ENCODE measurements at regions not wholly inside any gene's neighbourhood (a gene's known extent, or its start where the extent isn't known, plus 50 kb on each side); places are given as distances from the start of the nearest gene placed in this dataset.
"Not testable (repeated sequence)": the region's sequence is repeated elsewhere in the genome, so short reads cannot be mapped to it uniquely, and the experiment has no call there.

DNA sequence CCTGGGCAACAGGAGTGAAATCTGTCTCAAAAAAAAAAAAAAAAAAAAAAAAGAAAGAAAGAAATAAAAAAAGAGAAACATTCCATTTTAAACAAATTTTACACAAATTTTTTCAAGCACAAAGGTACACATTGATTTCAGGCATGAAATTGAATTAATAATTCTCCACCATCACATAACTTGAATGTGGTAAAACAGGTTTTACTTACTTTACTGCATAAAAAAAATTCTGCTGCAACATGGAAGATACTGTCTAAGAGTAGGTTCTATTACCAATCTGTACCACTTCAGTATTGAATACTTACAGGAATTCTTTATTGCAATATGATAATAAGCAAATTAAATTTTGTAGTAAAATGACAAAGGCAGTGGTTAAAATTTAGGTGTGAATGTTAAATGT lies 271.6 kb upstream of the ARSJ start:
- BruUV-seq (replicated peaks), result no TSS peak
- Mint-ChIP-seq H3K27me3 (ENCODE audit: unreplicated experiment) (no peaks in the 10 kb centered on the region), H3K4me3 (ENCODE audit: low read depth, unreplicated experiment) (no peak overlapping the region), H3K4me1 (ENCODE audit: low read depth, unreplicated experiment) (peaks cover 19% of the 10 kb centered on the region), H3K36me3 (ENCODE audit: insufficient read depth, unreplicated experiment) (no peaks in the 10 kb centered on the region), H3K9me3 (ENCODE audit: low read depth, unreplicated experiment) (peaks cover 3% of the 10 kb centered on the region), H3K27ac (ENCODE audit: unreplicated experiment) (peak overlapping the region; percentile 71)
- CTCF ChIA-PET, result interaction anchor here (0.7 kb wide), 1 partner anchor 14 kb away, joined by 4 read pairs; no protein-coding TSS in a partner anchor
- TF ChIP-seq CTCF (IDR thresholded peaks at IDR 0.05; ENCODE audit: unreplicated experiment), result no peak
- DNase-seq, result no peak
- intact Hi-C loops (cut with micrococcal nuclease; ENCODE audit: unreplicated experiment), result no loop called here

- CTCF ChIA-PET, result no interaction called here
- Mint-ChIP-seq H3K27ac (ENCODE audit: unreplicated experiment) (no peak overlapping the region), H3K9me3 (ENCODE audit: low read depth, unreplicated experiment) (no peaks in the 10 kb centered on the region), H3K4me1 (ENCODE audit: low read depth, unreplicated experiment) (peaks cover 19% of the 10 kb centered on the region), H3K4me3 (ENCODE audit: low read depth, unreplicated experiment) (no peak overlapping the region), H3K36me3 (ENCODE audit: insufficient read depth, unreplicated experiment) (no peaks in the 10 kb centered on the region), H3K27me3 (ENCODE audit: unreplicated experiment) (no peaks in the 10 kb centered on the region)
- DNase-seq, result no peak
- no TSS peak for BruUV-seq (replicated peaks)
- intact Hi-C loops (cut with micrococcal nuclease; ENCODE audit: unreplicated experiment), result no loop called here
- no peak for TF ChIP-seq CTCF (IDR thresholded peaks at IDR 0.05; ENCODE audit: unreplicated experiment)
Measured at GRCh38 chr4:114252499-114252898, 273.1 kb upstream of the ARSJ start.

GRCh38 chr4:114257501-114257900 lies 278.1 kb upstream of the ARSJ start:
- no peaks in the 10 kb centered on the region for H3K4me1 Mint-ChIP-seq (ENCODE audit: low read depth, unreplicated experiment)
- no peak overlapping the region for H3K4me3 Mint-ChIP-seq (ENCODE audit: low read depth, unreplicated experiment)
- H3K27me3 Mint-ChIP-seq (ENCODE audit: unreplicated experiment), result no peaks in the 10 kb centered on the region
- TF ChIP-seq CTCF (IDR thresholded peaks at IDR 0.05; ENCODE audit: unreplicated experiment), result no peak
- H3K36me3 Mint-ChIP-seq (ENCODE audit: insufficient read depth, unreplicated experiment), result no peaks in the 10 kb centered on the region
- no peak overlapping the region for H3K27ac Mint-ChIP-seq (ENCODE audit: unreplicated experiment)
- H3K9me3 Mint-ChIP-seq (ENCODE audit: low read depth, unreplicated experiment), result no peaks in the 10 kb centered on the region
- CTCF ChIA-PET, result no interaction called here
- no TSS peak for BruUV-seq (replicated peaks)
- DNase-seq, result no peak
- intact Hi-C loops (cut with micrococcal nuclease; ENCODE audit: unreplicated experiment), result no loop called here

DNA sequence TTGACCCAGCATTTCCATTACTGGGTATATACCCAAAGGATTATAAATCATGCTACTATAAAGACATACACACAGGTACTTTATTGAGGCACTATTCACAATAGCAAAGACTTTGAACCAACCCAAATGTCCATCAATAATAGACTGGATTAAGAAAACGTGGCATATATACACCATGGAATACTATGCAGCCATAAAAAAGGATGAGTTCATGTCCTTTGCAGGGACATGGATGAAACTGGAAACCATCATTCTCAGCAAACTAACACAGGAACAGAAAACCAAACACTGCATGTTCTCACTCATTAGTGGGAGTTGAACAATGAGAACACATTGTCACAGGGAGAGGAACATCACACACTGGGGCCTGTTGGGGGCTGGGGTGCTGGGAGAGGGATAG lies 283.0 kb upstream of the ARSJ start:
- DNase-seq; CTCF ChIA-PET; H3K36me3 Mint-ChIP-seq (ENCODE audit: insufficient read depth, unreplicated experiment); H3K4me3 Mint-ChIP-seq (ENCODE audit: low read depth, unreplicated experiment); H3K27ac Mint-ChIP-seq (ENCODE audit: unreplicated experiment); H3K9me3 Mint-ChIP-seq (ENCODE audit: low read depth, unreplicated experiment); H3K27me3 Mint-ChIP-seq (ENCODE audit: unreplicated experiment); BruUV-seq (replicated peaks): not testable (repeated sequence)
- intact Hi-C loops (cut with micrococcal nuclease; ENCODE audit: unreplicated experiment), result loop anchor here (10.0 kb wide), 1 partner anchor 102 kb away; no protein-coding TSS in a partner anchor
- H3K4me1 Mint-ChIP-seq (ENCODE audit: low read depth, unreplicated experiment), result peaks cover 22% of the 10 kb centered on the region

- CTCF ChIA-PET, result no interaction called here
- intact Hi-C loops (cut with micrococcal nuclease; ENCODE audit: unreplicated experiment), result loop anchor here (10.0 kb wide), 1 partner anchor 102 kb away; no protein-coding TSS in a partner anchor
- H3K4me1 Mint-ChIP-seq (ENCODE audit: low read depth, unreplicated experiment), result peaks cover 26% of the 10 kb centered on the region
- H3K36me3 Mint-ChIP-seq (ENCODE audit: insufficient read depth, unreplicated experiment), result no peaks in the 10 kb centered on the region
- no TSS peak for BruUV-seq (replicated peaks)
- TF ChIP-seq CTCF (IDR thresholded peaks at IDR 0.05; ENCODE audit: unreplicated experiment), result no peak
- no peak overlapping the region for H3K27ac Mint-ChIP-seq (ENCODE audit: unreplicated experiment)
- no peaks in the 10 kb centered on the region for H3K27me3 Mint-ChIP-seq (ENCODE audit: unreplicated experiment)
- no peaks in the 10 kb centered on the region for H3K9me3 Mint-ChIP-seq (ENCODE audit: low read depth, unreplicated experiment)
- DNase-seq, result no peak
- no peak overlapping the region for H3K4me3 Mint-ChIP-seq (ENCODE audit: low read depth, unreplicated experiment)
Measured at GRCh38 chr4:114263233-114263632, 283.8 kb upstream of the ARSJ start.

Measured in Calu3 (cell line).